GM18861 (cell line): ENCODE measurements at regions not wholly inside any gene's neighbourhood (a gene's known extent, or its start where the extent isn't known, plus 50 kb on each side); places are given as distances from the start of the nearest gene placed in this dataset.

Source experiments
- ATAC-seq: cut with Tn5 transposase; IDR thresholded peaks from one replicate; pipeline ENCODE4 v1.9.1; 2021; ENCODE audit not compliant: unreplicated experiment

DNA sequence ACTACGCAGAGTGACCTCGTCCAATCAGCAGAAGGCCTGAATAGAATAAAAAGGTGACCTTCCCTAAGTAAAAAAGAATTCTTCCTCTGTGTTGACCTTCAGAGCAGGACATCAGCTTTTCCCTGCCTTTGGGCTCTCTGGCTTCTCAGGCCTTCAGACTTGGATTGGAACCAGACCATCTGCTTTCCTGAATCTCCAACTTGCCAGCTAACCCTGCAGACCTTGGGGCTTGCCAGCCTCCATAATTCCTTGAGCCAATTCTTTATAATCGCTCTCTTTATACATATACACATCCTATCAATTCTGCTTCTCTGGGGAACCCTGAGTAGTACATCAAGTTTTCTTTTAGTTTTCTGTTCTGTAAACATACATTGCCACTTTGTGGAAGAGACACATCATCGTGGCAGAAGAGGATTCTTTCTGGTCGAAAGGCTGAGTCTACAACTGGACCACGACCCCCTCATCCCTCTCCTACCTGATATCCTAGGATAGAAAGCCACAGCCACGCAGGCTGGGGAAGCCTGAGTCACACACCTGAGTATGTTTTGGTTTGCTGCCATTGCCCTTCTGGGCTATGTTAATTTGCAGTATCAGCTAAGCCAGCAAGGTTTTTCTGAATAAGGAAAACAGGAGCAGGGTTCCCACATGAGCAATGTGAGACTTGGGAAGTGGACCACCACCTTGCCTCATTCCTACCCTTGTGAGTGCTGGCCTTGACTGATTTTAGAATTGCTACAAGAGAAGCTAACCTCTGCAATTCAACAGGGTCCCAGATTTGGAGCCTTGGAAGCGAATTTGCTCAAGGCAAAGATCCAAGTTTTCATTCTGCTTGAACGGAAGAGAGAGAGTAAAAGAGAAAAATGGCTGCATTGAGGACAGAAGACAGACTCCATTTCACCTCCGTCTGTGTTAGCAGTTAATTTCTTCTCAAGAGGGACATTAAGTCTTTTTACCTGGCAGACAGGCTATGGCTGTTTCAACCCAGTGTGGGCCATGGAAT lies 445.2 kb upstream of the FZD8 start:
- no peak for ATAC-seq

DNA sequence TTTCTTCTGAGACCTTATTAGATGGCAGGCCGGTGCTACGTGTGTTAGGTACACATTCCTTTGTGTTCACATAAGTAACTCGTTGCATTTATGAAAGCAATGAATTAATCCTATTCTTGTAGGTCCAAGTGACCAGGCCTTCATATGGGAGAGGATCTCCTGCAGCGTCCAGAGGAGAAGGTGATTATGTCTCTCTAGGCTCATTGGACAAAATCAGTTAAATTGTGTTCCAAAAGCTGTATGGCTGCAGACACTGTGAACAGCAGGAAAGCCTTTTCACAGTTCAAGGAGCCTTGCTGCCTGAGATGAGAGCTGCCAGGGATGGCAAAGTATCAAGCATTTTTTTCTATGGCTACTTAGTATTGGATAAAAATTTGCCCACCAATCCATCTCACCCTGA lies 433.1 kb upstream of the FZD8 start:
- ATAC-seq = no peak

DNA sequence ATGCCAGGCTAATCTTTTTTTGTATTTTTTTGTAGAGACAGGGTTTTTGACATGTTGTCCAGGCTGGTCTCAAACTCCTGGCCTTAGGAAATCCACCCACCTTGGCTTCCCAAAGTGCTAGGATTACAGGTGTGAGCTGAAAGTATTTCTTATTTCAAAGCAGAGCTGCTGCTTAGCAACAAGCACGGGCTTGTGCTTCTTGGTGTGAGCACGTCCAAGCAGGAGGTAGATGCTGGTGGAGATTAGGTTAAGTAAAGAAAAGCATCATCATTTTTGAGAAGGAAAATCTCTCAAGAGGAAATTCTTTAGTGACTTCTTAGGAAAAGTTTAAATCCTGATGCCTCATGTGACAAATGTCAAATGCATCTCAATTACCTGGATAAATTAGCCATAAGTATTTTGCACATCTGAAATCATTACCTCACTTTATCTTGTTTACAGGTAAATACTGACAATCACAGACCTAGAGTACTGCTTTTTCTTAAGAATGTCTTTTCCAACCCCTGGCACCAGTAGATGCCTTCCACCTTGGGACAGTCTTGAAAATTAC lies 431.8 kb upstream of the FZD8 start:
- no peak for ATAC-seq

DNA sequence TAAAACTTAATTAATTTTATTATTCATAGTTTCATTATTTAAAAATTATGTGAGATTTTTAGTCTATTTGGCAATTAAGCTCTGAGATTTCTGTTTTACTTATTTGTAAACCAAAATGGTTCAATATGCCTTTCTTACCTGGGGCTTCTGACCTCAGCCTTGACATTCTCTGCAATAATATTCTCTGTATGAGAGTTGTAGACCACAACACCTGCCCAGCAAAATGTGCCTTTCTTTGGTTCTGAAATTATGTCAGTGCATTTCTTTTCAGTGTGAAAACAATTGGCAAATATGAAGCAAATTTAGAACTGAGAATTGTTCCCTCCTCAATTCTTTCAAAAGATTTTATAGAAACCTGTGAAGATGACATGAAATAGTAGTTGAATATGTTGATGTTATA lies 426.4 kb upstream of the FZD8 start:
- no peak for ATAC-seq

DNA sequence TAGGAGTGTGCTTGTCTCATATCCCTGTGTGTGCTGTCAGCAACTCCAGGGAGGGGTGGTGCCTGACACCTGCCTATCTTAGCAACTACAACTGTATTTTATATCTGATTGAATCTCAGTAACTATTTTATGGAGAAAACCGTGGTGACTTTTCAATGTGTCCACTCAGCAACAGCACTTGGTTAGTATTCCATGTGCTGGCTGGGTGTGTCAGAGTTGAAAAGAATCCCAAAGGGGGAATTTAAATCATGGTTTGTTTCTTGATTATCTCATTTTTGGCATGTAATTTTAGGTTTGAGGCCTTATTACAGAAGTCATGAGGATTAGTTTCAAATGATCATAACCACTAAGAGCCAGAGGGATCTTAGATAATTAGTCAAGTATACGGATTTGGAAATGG lies 425.7 kb upstream of the FZD8 start:
- no peak for ATAC-seq

DNA sequence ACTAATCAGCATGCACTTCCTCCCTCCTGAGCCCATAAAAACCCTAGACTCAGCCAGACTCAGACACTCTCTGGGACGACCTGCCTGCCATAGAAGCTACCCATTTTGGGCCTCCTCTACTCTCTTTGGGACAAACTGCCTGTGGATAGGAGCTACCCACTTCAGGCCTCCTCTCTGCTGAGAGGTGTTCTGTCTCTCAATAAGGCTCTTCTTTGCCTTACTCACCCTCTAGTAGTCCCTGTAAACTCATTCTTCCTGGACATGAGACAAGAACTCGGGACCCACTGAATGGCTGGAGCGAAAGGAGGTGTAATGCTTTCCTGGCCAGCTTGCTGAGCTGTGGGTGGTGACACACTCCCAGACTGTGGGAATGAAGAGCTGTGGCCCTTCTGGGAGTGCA lies 424.8 kb upstream of the FZD8 start:
- ATAC-seq = no peak

DNA sequence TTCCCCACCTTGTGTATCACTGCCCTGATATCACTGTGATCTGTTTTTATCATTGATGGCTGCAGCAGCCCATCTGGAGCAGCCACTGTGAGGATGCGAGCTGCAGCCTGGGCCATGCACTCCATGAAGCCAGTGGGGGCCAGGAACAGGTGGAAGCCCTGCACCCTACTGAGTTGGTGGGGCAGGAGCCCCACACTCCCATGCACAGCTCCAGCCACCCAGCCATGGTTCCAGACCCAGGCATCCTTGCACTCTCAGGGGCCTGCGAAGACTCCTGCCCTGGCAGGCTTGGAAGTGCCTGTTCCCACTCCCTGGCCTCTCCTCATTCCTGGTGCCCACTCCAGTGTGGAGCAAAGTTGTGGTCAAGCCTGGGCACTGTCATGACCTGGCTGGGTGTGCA lies 424.0 kb upstream of the FZD8 start:
- ATAC-seq = no peak

DNA sequence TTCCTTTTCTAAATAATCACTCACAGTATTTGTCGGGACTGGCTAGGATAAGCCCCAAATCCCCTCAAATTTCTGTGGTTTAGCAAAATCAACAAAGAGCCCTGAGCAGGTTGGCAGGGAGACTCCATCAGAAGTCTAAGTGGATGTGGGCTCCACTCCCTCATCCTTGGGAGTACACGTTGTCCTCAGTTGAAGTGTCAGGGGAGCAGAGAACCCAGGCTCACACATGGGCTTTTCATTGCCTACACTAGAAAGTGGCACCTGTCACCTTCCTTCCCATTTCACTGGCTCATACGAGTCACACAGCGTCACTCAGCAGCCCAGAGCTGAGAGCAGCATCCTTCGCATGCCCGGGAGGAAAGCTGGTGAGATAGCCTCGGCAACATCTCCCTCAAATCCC lies 421.3 kb upstream of the FZD8 start:
- ATAC-seq = no peak

DNA sequence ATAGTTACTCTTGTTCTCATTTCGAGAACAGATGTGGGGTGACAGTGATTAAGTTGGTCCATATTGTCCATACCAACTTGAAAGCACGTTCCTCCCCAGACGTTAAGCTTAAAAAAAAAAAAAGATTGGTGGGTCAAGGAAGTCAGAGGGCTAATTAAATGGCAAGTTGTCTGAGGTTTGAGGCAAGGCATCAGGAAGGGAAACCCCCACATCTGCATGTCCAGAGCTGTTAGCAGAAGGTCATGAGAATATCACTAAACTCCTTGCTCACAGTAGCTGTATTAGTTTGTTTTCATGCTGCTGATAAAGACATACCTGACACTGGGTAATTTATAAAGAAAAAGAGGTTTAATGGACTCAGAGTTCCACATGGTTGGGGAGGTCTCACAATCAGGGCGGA lies 415.6 kb upstream of the FZD8 start:
- no peak for ATAC-seq

DNA sequence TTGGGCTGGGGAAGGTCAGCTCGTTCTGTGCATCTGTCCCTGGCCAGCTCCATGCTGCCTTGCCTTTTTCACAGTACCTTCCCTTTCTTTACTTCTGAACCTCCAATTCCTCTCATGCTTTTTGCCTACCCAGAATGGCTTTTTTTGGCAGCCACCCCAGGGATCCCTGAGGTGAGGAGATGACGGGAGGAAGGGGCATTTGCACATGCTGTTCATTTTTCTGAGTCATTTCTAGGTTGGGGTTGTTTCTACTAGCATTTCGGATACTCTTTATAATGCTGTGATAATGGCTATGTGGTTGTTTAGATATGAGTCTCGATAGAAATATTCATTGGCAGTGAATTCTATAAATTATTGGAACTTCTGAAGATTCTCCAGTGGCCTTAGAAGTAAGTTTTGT lies 415.1 kb upstream of the FZD8 start:
- ATAC-seq = no peak

DNA sequence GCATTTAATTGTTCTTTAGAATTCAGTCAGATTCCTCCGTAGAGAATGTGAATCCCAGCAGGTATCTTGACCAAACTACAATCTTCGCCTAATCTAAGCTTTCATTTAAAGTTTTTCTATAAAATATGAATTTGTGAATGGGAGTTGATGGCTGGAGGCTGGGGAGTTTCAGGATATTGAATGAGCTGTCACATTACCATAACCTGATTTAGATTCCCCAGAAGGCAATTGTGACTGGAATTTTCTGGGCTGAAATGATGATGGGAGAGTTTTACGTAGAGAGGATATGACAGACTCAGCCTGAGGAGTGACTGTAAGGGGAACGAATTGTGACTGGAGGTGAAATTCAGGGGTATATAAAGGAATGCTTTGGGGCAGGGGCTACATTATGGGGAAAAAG lies 411.7 kb upstream of the FZD8 start:
- no peak for ATAC-seq

DNA sequence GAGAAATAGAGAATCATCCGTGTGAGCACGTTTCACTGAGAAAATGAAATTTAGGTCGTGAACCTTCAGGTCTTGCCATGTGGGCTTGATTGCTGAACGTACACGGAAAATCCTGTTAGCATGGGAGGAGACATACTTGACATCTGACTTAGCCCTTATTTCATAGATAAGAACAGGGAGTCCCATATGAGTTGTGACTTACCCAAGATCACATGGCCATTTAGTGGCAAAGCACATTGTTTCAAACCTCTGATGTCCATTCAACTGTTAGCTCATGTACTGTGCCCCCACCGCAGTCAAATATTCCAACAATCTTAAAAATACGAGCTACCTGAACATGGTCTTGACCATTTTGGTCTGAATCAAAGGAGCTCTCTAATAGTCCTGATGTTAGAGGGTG lies 411.2 kb upstream of the FZD8 start:
- no peak for ATAC-seq

DNA sequence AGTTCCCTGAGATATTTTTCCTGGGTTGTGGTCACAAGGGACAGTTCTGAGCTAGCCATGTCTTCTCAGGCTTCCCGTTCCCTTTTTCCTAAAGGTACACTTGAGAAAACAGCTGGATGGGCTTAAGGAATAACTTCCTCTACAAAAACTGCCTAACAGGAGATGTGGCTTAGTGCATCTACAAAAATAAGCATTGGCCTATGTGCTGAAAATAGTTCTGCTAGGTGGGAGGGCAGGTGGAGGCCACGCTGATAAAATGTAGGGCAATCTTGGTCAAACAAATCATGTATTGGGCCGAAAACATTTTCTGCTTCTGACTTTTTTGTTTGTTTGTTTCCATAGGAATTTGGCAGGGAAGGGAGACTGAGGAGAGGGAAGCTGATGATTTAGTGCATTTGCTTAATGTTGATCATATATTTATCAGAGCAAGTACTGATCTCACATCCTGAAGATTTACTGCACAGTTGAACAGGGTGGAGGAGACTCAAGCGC lies 409.4 kb upstream of the FZD8 start:
- no peak for ATAC-seq

DNA sequence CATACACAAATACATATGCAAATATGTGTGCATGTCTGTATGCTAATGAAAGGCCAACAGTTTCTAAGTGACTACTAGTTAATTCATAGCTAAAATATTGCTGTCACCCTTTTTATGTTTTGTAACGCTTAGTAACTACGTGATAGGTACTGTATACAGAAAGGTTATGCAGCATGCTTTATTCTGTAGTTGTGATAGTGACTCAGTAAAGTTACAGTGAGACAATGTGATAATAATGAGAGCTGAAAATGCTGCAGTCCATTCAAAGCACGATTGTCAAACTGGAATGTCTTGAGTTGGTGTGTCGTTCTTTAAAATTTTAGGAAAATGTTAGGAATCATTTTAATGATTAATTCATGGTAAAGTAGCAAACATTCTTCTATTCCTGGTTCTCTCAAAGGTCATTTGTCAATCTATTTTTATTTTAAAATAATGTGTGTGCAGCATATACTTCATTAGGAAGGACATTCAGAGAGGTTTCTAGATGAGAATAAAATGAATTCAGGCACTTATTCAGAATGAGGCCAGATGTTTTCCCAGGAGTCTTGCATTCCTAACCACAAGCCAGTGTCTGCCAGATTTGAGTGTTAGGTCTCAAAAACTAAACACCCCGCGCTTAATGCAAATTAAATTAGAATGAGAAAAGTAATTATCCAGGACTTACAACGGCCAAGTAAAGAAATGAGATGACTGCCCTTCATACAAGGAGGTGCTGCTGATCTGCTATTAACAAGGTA lies 408.8 kb upstream of the FZD8 start:
- no peak for ATAC-seq

DNA sequence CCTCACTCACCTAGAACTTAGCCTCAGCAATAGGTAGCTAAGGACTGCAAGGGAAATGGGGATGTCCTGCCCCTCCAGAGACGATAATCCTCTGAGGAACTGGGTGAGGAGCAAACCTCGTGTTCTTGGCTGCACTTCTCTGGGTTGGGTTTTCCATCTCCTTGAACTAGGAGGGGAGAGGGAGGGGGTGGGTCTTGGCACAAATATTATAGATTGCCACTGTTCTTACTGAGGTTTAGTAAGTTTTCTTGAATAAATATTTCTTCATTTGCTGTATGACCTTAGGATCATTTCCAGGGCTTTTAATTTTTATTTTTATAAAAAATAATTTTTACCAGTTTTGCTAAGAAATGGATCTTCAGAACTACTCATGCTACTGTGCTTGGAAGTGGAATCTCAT lies 406.7 kb upstream of the FZD8 start:
- no peak for ATAC-seq

DNA sequence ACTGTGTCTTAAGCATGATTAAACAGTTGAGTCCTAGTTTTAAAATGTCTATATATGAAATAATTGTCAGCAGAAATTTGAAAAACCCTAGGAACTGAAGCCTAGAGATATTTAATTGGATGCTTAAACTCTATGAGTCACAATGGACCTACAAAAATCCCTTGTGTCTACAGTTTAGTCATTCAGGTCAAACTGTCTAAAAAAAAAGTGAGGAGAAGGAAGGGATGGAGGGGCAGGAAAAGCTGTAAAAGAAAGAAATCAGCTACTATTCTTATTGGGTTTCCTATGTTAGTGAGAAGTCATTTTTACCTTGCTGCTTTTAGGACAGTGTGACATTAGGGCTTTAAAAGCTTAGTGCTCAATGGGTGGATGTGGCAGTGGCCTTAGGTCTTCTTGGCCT lies 406.1 kb upstream of the FZD8 start:
- no peak for ATAC-seq

DNA sequence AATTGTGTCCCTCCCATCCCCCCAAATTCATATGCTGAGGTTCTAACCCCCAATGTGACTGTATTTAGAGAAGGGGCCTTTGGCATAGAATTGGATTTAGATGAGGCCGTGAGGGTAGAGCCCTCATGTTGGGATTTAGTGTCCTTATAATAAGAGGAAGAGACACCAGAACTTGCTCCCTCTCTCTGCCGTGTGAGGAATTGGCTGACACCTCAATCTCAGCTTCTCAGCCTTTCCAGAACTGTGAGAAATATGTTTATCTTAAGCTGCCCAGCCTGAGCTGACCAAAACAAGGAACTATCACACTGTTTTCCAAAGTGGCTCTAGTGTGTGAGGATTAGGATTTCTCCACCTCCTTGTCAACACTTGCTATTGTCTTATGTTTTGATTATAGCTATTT lies 400.0 kb upstream of the FZD8 start:
- ATAC-seq = no peak

DNA sequence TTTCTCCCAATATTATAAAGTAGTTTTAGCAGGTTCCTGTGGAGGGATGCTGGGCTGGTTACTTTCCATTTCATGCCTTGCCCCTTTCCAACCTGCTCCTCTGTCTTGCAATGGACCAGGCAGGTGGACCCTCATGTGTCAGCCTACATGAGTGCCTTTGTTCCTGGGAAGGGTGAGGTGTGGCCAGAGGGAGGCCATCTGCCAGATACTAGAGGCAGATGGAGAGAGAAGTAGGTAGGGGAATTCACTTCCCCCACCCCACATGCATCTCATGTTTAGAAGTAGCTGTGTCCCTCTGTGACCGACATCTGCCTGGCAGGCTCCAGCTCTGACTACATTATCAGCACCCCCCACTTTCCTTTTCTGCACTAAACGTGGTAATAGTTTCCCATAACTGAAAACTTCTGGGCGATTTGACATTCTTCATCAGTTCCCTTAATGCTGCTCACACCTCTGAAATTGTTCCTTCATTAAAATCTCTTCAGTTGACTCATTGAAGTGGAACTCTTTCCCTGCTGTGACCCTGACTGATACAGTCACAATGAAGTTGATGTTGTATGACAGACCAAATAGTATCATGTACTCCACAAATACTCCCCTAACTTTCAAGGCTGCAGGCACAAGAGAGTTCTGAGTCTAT lies 396.3 kb upstream of the FZD8 start:
- ATAC-seq = no peak

DNA sequence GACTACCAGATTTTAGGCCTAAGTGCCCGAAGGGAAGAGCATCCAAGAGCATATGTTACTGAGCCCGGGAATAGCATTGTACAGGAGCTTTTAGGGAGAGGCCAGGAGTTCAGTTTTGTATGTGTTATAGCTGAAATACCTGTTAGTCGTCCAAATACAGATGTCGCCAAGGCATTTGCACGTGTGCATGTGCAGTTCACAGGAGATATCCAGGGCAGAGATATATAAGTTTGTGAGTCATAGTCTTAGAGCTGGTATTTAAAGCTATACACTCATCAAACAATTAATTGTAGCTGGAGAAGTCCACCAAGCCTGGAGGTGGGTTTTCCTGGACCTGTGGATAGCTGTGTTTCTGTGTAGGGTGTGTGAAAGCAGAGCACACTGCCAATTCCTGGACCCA lies 394.0 kb upstream of the FZD8 start:
- ATAC-seq = no peak

DNA sequence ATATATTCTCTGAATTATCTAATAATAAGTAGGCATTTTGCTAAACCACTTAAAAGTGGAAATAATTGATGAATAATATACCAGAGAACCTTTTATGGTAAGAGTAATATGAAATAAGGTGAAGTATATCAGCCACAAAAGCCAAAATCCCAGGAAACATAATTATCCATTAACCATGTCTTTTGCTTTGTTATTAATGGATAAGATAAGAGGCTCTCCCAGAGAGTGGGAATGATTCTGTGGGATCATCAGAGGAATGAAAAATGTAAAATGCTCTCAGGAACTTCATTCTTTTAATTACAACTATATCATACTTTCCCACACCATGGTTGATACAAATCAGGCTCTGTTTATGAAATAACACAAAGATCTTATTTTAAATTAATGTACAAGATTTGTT lies 391.7 kb upstream of the FZD8 start:
- ATAC-seq = no peak

DNA sequence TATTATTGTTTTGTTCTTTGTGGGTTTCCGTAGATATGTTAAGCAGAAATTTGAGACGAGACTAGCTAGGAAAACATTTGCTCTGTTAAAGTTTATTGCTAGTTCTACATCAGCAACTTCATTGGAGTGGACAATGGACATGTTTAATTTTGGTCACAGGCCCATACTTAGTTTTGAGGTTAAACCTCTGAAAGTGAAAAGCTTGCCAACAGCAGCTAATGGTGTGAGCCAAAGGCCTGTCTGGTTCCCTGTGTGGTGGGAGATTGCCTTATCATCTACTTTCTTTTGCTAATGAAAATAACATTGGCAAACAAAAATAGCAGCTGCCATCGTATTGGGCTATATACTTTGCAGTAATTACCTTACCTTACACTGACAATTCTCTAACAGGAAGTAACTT lies 388.4 kb upstream of the FZD8 start:
- ATAC-seq = no peak
